ENCODE measurements at regions not wholly inside any gene's neighbourhood (a gene's known extent, or its start where the extent isn't known, plus 50 kb on each side); places are given as distances from the start of the nearest gene placed in this dataset.
A peak's percentile ranks its signal among the peaks of the same experiment; 100 is the strongest.

- Histone ChIP-seq H2AFZ (ENCODE audit: low read depth) (no peak overlapping the region), H3K4me1 (ENCODE audit: low read depth, poor library complexity, severe bottlenecking) (peaks cover 11% of the 10 kb centered on the region), H3K36me3 (ENCODE audit: insufficient read depth) (no peaks in the 10 kb centered on the region), H3K27me3 (ENCODE audit: insufficient read depth, low read depth) (no peaks in the 10 kb centered on the region), H3K79me2 (ENCODE audit: insufficient read depth, low read depth) (no peaks in the 10 kb centered on the region), H4K20me1 (ENCODE audit: insufficient read depth) (no peaks in the 10 kb centered on the region), H3K4me3 (IDR thresholded peaks at IDR 0.05; ENCODE audit: insufficient read depth, low read depth, low read length) (no peak overlapping the region), H3K4me2 (no peak overlapping the region), H3K27ac (no peak overlapping the region), H3K9ac (no peak overlapping the region)
- no peak for TF ChIP-seq CTCF (conservative IDR thresholded peaks at IDR 0.05; ENCODE audit: low read depth, low read length)
Observed at GRCh38 chr13:31929031-31929770, 102.4 kb upstream of the FRY start.

DNA sequence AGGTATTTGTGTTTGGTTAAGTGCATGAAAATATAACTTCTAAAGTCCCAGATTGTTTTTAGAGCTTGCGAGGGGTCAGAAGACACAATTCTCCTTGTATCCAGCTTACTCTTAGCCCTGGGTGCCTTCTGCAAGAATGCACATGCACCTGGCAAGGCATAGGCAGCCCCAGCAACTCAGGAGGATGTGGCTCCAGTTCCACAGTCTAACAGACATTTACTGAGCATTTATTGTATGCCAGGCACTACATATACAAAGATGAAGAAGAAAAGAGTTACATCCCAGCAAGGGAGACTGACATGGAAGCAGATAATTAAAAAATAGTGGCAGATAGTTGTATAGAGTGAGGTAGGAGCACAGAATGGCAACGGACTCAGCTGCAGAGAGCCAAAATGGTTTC is 101.1 kb upstream of the FRY start:
- Histone ChIP-seq H4K20me1 (ENCODE audit: insufficient read depth) (no peaks in the 10 kb centered on the region), H3K36me3 (ENCODE audit: insufficient read depth) (no peaks in the 10 kb centered on the region), H3K4me2 (no peak overlapping the region), H3K9ac (no peak overlapping the region), H3K27me3 (ENCODE audit: insufficient read depth, low read depth) (no peaks in the 10 kb centered on the region), H3K79me2 (ENCODE audit: insufficient read depth, low read depth) (no peaks in the 10 kb centered on the region), H3K4me3 (IDR thresholded peaks at IDR 0.05; ENCODE audit: insufficient read depth, low read depth, low read length) (no peak overlapping the region), H3K27ac (no peak overlapping the region), H3K4me1 (ENCODE audit: low read depth, poor library complexity, severe bottlenecking) (peaks cover 11% of the 10 kb centered on the region), H2AFZ (ENCODE audit: low read depth) (no peak overlapping the region)
- TF ChIP-seq CTCF (conservative IDR thresholded peaks at IDR 0.05; ENCODE audit: low read depth, low read length) = no peak

- H4K20me1 ChIP-seq (ENCODE audit: insufficient read depth) = no peaks in the 10 kb centered on the region
- H2AFZ ChIP-seq (ENCODE audit: low read depth) = no peak overlapping the region
- H3K27me3 ChIP-seq (ENCODE audit: insufficient read depth, low read depth) = no peaks in the 10 kb centered on the region
- TF ChIP-seq CTCF (conservative IDR thresholded peaks at IDR 0.05; ENCODE audit: low read depth, low read length) = no peak
- H3K4me1 ChIP-seq (ENCODE audit: low read depth, poor library complexity, severe bottlenecking) = peaks cover 11% of the 10 kb centered on the region
- H3K27ac ChIP-seq = no peak overlapping the region
- no peak overlapping the region for H3K4me3 ChIP-seq (IDR thresholded peaks at IDR 0.05; ENCODE audit: insufficient read depth, low read depth, low read length)
- no peaks in the 10 kb centered on the region for H3K36me3 ChIP-seq (ENCODE audit: insufficient read depth)
- no peak overlapping the region for H3K9ac ChIP-seq
- H3K4me2 ChIP-seq = peak overlapping the region; percentile 30; the same call in 1 of the 2 replicates
- H3K79me2 ChIP-seq (ENCODE audit: insufficient read depth, low read depth) = no peaks in the 10 kb centered on the region
Observed at GRCh38 chr13:31930901-31931522, 100.6 kb upstream of the FRY start.

DNA sequence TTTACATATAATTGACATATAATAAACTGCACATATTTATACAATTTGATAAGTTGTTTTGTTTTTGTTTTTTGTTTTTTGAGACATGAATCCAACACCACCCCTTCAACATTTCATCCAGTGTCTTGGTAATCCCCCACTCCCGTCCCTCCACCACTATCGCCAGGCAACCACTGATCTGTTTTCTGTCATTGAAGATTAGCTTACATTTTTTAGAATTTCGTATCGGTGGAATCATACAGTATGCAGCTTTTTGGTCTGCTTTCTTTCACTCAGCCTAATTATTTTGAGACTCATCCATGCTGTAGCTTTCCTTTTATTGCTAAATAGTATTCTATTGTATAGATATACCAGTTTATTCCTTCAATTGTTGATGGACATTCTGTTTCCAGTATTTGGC is 94.1 kb upstream of the FRY start:
- Histone ChIP-seq H3K79me2 (ENCODE audit: insufficient read depth, low read depth) (no peaks in the 10 kb centered on the region), H2AFZ (ENCODE audit: low read depth) (no peak overlapping the region), H4K20me1 (ENCODE audit: insufficient read depth) (no peaks in the 10 kb centered on the region), H3K4me1 (ENCODE audit: low read depth, poor library complexity, severe bottlenecking) (no peaks in the 10 kb centered on the region), H3K9ac (no peak overlapping the region), H3K27me3 (ENCODE audit: insufficient read depth, low read depth) (no peaks in the 10 kb centered on the region), H3K27ac (no peak overlapping the region), H3K4me2 (no peak overlapping the region), H3K4me3 (IDR thresholded peaks at IDR 0.05; ENCODE audit: insufficient read depth, low read depth, low read length) (no peak overlapping the region), H3K36me3 (ENCODE audit: insufficient read depth) (no peaks in the 10 kb centered on the region)
- TF ChIP-seq CTCF (conservative IDR thresholded peaks at IDR 0.05; ENCODE audit: low read depth, low read length) = no peak
